GOT3 (cell line): ENCODE measurements at regions not wholly inside any gene's neighbourhood (a gene's known extent, or its start where the extent isn't known, plus 50 kb on each side); places are given as distances from the start of the nearest gene placed in this dataset.
"Not testable (repeated sequence)": the region's sequence is repeated elsewhere in the genome, so short reads cannot be mapped to it uniquely, and the experiment has no call there.

ENCODE experiments used
- DNase-seq: peaks from one replicate; lab custom pipeline; 2025; ENCODE audit warnings: mixed read lengths; lab: John Stamatoyannopoulos, UW

- no peak for DNase-seq
Measured at GRCh38 chr5:103743421-103743820, 180.8 kb upstream of the NUDT12 start.

- DNase-seq: no peak
Measured at GRCh38 chr5:103741984-103742383, 179.4 kb upstream of the NUDT12 start.

- not testable (repeated sequence) for DNase-seq
Measured at GRCh38 chr5:103736343-103736742, 173.8 kb upstream of the NUDT12 start.

- no peak for DNase-seq
Measured at GRCh38 chr5:103724271-103724670, 161.7 kb upstream of the NUDT12 start.

- DNase-seq: no peak
Measured at GRCh38 chr5:103721183-103721582, 158.6 kb upstream of the NUDT12 start.

- DNase-seq: no peak
Measured at GRCh38 chr5:103718108-103718507, 155.5 kb upstream of the NUDT12 start.

- DNase-seq: no peak
Measured at GRCh38 chr5:103708601-103709000, 146.0 kb upstream of the NUDT12 start.

GRCh38 chr5:103706939-103707682, 144.5 kb upstream of the NUDT12 start:
- DNase-seq: no peak

- DNase-seq: no peak
Measured at GRCh38 chr5:103703617-103704016, 141.0 kb upstream of the NUDT12 start.

GRCh38 chr5:103693517-103693916, 130.9 kb upstream of the NUDT12 start:
- no peak for DNase-seq

GRCh38 chr5:103690676-103691075, 128.1 kb upstream of the NUDT12 start:
- DNase-seq: no peak

- DNase-seq: no peak
Measured at GRCh38 chr5:103679873-103680272, 117.3 kb upstream of the NUDT12 start.

GRCh38 chr5:103676198-103676597, 113.6 kb upstream of the NUDT12 start:
- not testable (repeated sequence) for DNase-seq

GRCh38 chr5:103674739-103675138, 112.2 kb upstream of the NUDT12 start:
- no peak for DNase-seq

- DNase-seq: no peak
Measured at GRCh38 chr5:103674251-103674650, 111.7 kb upstream of the NUDT12 start.

- no peak for DNase-seq
Measured at GRCh38 chr5:103669615-103670014, 107.0 kb upstream of the NUDT12 start.

- DNase-seq: no peak
Measured at GRCh38 chr5:103668281-103668680, 105.7 kb upstream of the NUDT12 start.

GRCh38 chr5:103667068-103667467, 104.5 kb upstream of the NUDT12 start:
- no peak for DNase-seq

- no peak for DNase-seq
Measured at GRCh38 chr5:103657301-103657700, 94.7 kb upstream of the NUDT12 start.

GRCh38 chr5:103648086-103648485, 85.5 kb upstream of the NUDT12 start:
- no peak for DNase-seq

- DNase-seq: no peak
Measured at GRCh38 chr5:103646698-103647614, 84.4 kb upstream of the NUDT12 start.

- no peak for DNase-seq
Measured at GRCh38 chr5:103645816-103646215, 83.2 kb upstream of the NUDT12 start.

GRCh38 chr5:103638979-103639378, 76.4 kb upstream of the NUDT12 start:
- DNase-seq: no peak
